HCT116 (cell line): ENCODE measurements at regions not wholly inside any gene's neighbourhood (a gene's known extent, or its start where the extent isn't known, plus 50 kb on each side); places are given as distances from the start of the nearest gene placed in this dataset.

Source experiments
- ATAC-seq: fragments of 200-7000 bp; cut with Tn5 transposase; 2 replicates; pipeline ENCODE4 v1.9.1; 2020; ENCODE audit warnings: mild to moderate bottlenecking, moderate library complexity
- BruUV-seq: library from RNA; stranded (reverse); fragments of 400-500 nt; replicated peaks from 2 replicates; lab custom pipeline; 2021; lab: Mats Ljungman, UMichigan
- CTCF ChIA-PET: fragments of 300-600 bp; sonication (Branson Sonifier 250); formaldehyde crosslinking; loops from one replicate; lab custom pipeline; 2021; ENCODE audit warnings: antibody characterized with exemption; lab: Charles Lee
- POLR2A ChIA-PET: fragments of 300-600, 350-600 bp; sonication (Branson Sonifier 250); formaldehyde crosslinking; loops from one replicate; lab custom pipeline; 2021; ENCODE audit warnings: antibody characterized with exemption; lab: Charles Lee
- RAD21 ChIA-PET, 2 experiments: fragments of 300-600 bp; sonication (Branson Sonifier 250); formaldehyde crosslinking; loops; one replicate each; lab custom pipeline; 2023; ENCODE audit warnings: low total read pairs in 2 of 2; ENCODE audit not compliant: uncharacterized antibody in 2 of 2, unreplicated experiment in 2 of 2, low non-redundant PET in 1 of 2; lab: Charles Lee
- DNase-seq: peaks from one replicate; pipeline ENCODE4 v3.0.0-alpha.2; 2010; ENCODE audit warnings: low read depth, low spot score
- H2AFZ ChIP-seq: fragments of 200-600 bp; shearing (Covaris generic), sonication (generic); 2 replicates; pipeline ENCODE4 v1.6.1; 2017; ENCODE audit warnings: low read depth, mixed run types, mixed read lengths, antibody characterized with exemption, low read length; ENCODE audit not compliant: poor library complexity, severe bottlenecking
- H3K27ac ChIP-seq: 2 replicates; pipeline ENCODE4 v1.5.1; 2012; ENCODE audit warnings: low read depth, low read length
- H3K27me3 ChIP-seq: fragments of 200-600 bp; sonication (generic); 2 replicates; pipeline ENCODE4 v1.6.1; 2016; ENCODE audit warnings: mixed run types, low read length, mixed read lengths; ENCODE audit not compliant: insufficient read depth
- H3K36me3 ChIP-seq, 2 experiments: fragments of 200-500 bp in 1 of 2; fragments of 200-600 bp in 1 of 2; sonication (Bioruptor generic) in 1 of 2; sonication (generic) in 1 of 2; 2 replicates each; pipeline versions ENCODE4 v1.5.1 to v1.6.1; 2014 to 2016; ENCODE audit warnings: low read length in 2 of 2, inconsistent platforms in 1 of 2, mixed read lengths in 1 of 2, mixed run types in 1 of 2; ENCODE audit not compliant: insufficient read depth in 2 of 2, control insufficient read depth in 1 of 2
- H3K4me1 ChIP-seq, 2 experiments: fragments of 200-600 bp in 1 of 2; sonication (generic) in 1 of 2; 2 replicates each; pipeline versions ENCODE4 v1.5.1 to v1.6.1; 2012 to 2017; ENCODE audit warnings: low read length in 2 of 2, inconsistent platforms in 1 of 2, mild to moderate bottlenecking in 1 of 2, mixed read lengths in 1 of 2, mixed run types in 1 of 2, moderate library complexity in 1 of 2; ENCODE audit not compliant: insufficient read depth in 2 of 2, control insufficient read depth in 1 of 2
- H3K4me2 ChIP-seq: fragments of 200-600 bp; sonication (generic); 2 replicates; pipeline ENCODE4 v1.6.1; 2017; ENCODE audit warnings: mixed run types, low read length, mixed read lengths
- H3K4me3 ChIP-seq, 2 experiments: fragments of 200-600 bp in 1 of 2; sonication (generic) in 1 of 2; replicated peaks in 1 of 2; 2 replicates each; pipeline ENCODE4 v1.5.1; 2011 to 2016; ENCODE audit warnings: low read length in 2 of 2, control low read depth in 1 of 2, low read depth in 1 of 2, mild to moderate bottlenecking in 1 of 2, mixed read lengths in 1 of 2, mixed run types in 1 of 2
- H3K79me2 ChIP-seq: fragments of 200-600 bp; sonication (generic); 2 replicates; pipeline ENCODE4 v1.6.1; 2017; ENCODE audit warnings: mild to moderate bottlenecking, mixed run types, low read length, moderate library complexity, mixed read lengths; ENCODE audit not compliant: insufficient read depth
- H3K9ac ChIP-seq: fragments of 200-600 bp; sonication (generic); 2 replicates; pipeline ENCODE4 v1.6.1; 2016; ENCODE audit warnings: low read length, mixed read lengths
- H3K9me2 ChIP-seq: fragments of 200-600 bp; sonication (generic), shearing (Covaris generic); 2 replicates; pipeline ENCODE4 v1.6.1; 2017; ENCODE audit warnings: mixed run types, mild to moderate bottlenecking, moderate library complexity; ENCODE audit not compliant: insufficient read depth
- H3K9me3 ChIP-seq, 2 experiments: fragments of 200-500 bp in 1 of 2; fragments of 200-600 bp in 1 of 2; sonication (Bioruptor generic) in 1 of 2; sonication (generic) in 1 of 2; 2 replicates each; pipeline ENCODE4 v1.6.1; 2014 to 2017; ENCODE audit warnings: low read length in 2 of 2, mixed read lengths in 2 of 2, inconsistent platforms in 1 of 2, low read depth in 1 of 2, mild to moderate bottlenecking in 1 of 2, mixed run types in 1 of 2, moderate library complexity in 1 of 2; ENCODE audit not compliant: control insufficient read depth in 1 of 2, insufficient read depth in 1 of 2
- H4K20me1 ChIP-seq: fragments of 200-600 bp; sonication (generic), shearing (Covaris generic); 2 replicates; pipeline ENCODE4 v1.6.1; 2017; ENCODE audit warnings: mixed run types, mild to moderate bottlenecking, moderate library complexity; ENCODE audit not compliant: insufficient read depth
- CTCF ChIP-seq, 3 experiments: fragments of 200-600 bp in 1 of 3; sonication (generic) in 1 of 3; IDR thresholded peaks in 2 of 3; conservative IDR thresholded peaks in 1 of 3; 2 replicates each; pipeline ENCODE4 v1.5.1; 2012 to 2017; ENCODE audit warnings: low read depth in 2 of 3, low read length in 2 of 3, antibody characterized with exemption in 1 of 3, borderline replicate concordance in 1 of 3, control low read depth in 1 of 3, mild to moderate bottlenecking in 1 of 3, mixed read lengths in 1 of 3, mixed run types in 1 of 3, moderate library complexity in 1 of 3; ENCODE audit not compliant: insufficient read depth in 1 of 3
- EGR1 ChIP-seq: IDR thresholded peaks from 2 replicates; pipeline ENCODE4 v1.6.1; 2012; ENCODE audit warnings: low read depth
- EZH2 ChIP-seq: fragments of 200-600 bp; sonication (generic); IDR thresholded peaks from 2 replicates; pipeline ENCODE4 v1.6.1; 2017; ENCODE audit warnings: antibody characterized with exemption, mixed run types
- EZH2phosphoT487 ChIP-seq: fragments of 200-600 bp; IDR thresholded peaks from 2 replicates; pipeline ENCODE4 v1.6.1; 2018; ENCODE audit warnings: antibody characterized with exemption, borderline replicate concordance
- FOSL1 ChIP-seq: IDR thresholded peaks from 2 replicates; pipeline ENCODE4 v1.6.1; 2012; ENCODE audit warnings: low read depth
- JUND ChIP-seq: IDR thresholded peaks from 2 replicates; pipeline ENCODE4 v1.6.1; 2012
- POLR2A ChIP-seq: IDR thresholded peaks from 2 replicates; pipeline ENCODE4 v1.7.0; 2011; ENCODE audit warnings: borderline replicate concordance; ENCODE audit not compliant: insufficient read depth, insufficient read length; ENCODE audit errors: extremely low read depth
- POLR2AphosphoS5 ChIP-seq: IDR thresholded peaks from 2 replicates; pipeline ENCODE4 v1.6.1; 2011; ENCODE audit warnings: mild to moderate bottlenecking, low read depth, low read length, moderate library complexity
- RAD21 ChIP-seq: IDR thresholded peaks from 2 replicates; pipeline ENCODE4 v1.6.1; 2012; ENCODE audit warnings: low read depth, mild to moderate bottlenecking
- REST ChIP-seq: IDR thresholded peaks from 2 replicates; pipeline ENCODE4 v1.6.1; 2012; ENCODE audit warnings: low read depth
- SIN3A ChIP-seq: IDR thresholded peaks from 2 replicates; pipeline ENCODE4 v1.6.1; 2012; ENCODE audit warnings: low read depth
- SRF ChIP-seq: IDR thresholded peaks from 2 replicates; pipeline ENCODE4 v1.6.1; 2012; ENCODE audit warnings: low read depth
- YY1 ChIP-seq: IDR thresholded peaks from 2 replicates; pipeline ENCODE4 v1.6.1; 2011; ENCODE audit warnings: low read length, low read depth, moderate library complexity, mild to moderate bottlenecking; ENCODE audit not compliant: insufficient replicate concordance; ENCODE audit errors: extremely low read depth
- ZBTB33 ChIP-seq: IDR thresholded peaks from 2 replicates; pipeline ENCODE4 v1.6.1; 2011; ENCODE audit warnings: mild to moderate bottlenecking, low read length, moderate library complexity; ENCODE audit not compliant: insufficient replicate concordance; ENCODE audit errors: extremely low read depth
- ZFX ChIP-seq: fragments of 450-650 bp; IDR thresholded peaks from 2 replicates; pipeline ENCODE4 v1.6.1; 2017
- ZNF274 ChIP-seq: fragments of 200-500 bp; sonication (Bioruptor generic); IDR thresholded peaks from 2 replicates; pipeline ENCODE4 v1.6.1; 2014; ENCODE audit warnings: mild to moderate bottlenecking, low read depth, low read length, inconsistent platforms
- intact Hi-C: fragments of 100-400 bp; cut with micrococcal nuclease; formaldehyde crosslinking; loops from 2 replicates; pipeline ENCODE4 v1.10.0; 2022

- no peak overlapping the region for H2AFZ ChIP-seq
- H3K4me1 ChIP-seq = no peaks in the 10 kb centered on the region
- no peaks in the 10 kb centered on the region for H3K79me2 ChIP-seq
- H3K9me2 ChIP-seq = no peaks in the 10 kb centered on the region
- H3K27me3 ChIP-seq = no peaks in the 10 kb centered on the region
- no peak for ATAC-seq
- no TSS peak for BruUV-seq
- H3K9me3 ChIP-seq = no peaks in the 10 kb centered on the region
- H3K36me3 ChIP-seq = no peaks in the 10 kb centered on the region
- H3K27ac ChIP-seq = no peak overlapping the region
- no peak overlapping the region for H3K9ac ChIP-seq
- TF ChIP-seq RAD21 (no peak), ZFX (no peak), POLR2AphosphoS5 (no peak), SRF (no peak), YY1 (no peak), EGR1 (no peak), POLR2A (no peak), FOSL1 (no peak), ZBTB33 (no peak), CTCF (IDR thresholded peaks at IDR 0.05 in 2 of 3, conservative IDR thresholded peaks at IDR 0.05 in 1 of 3; ENCODE audit: borderline replicate concordance in 1 of 3, insufficient read depth in 1 of 3, low read depth in 2 of 3, low read length in 2 of 3) (no peak), REST (no peak), JUND (no peak), ZNF274 (no peak), EZH2phosphoT487 (no peak), EZH2 (no peak), SIN3A (no peak)
- POLR2A ChIA-PET = no interaction called here
- no peak overlapping the region for H3K4me2 ChIP-seq
- RAD21 ChIA-PET = no interaction called here
- CTCF ChIA-PET = no interaction called here
- no peak for DNase-seq
- no peak overlapping the region for H3K4me3 ChIP-seq
- no peaks in the 10 kb centered on the region for H4K20me1 ChIP-seq
- intact Hi-C loops = no loop called here
Observed at GRCh38 chr1:83559129-83559840, 439.6 kb downstream of the TTLL7 start.
